Brain microvascular endothelial cell (primary cell): ENCODE measurements at regions not wholly inside any gene's neighbourhood (a gene's known extent, or its start where the extent isn't known, plus 50 kb on each side); places are given as distances from the start of the nearest gene placed in this dataset.

Experiments used
- DNase-seq: peaks from one replicate; pipeline ENCODE4 v3.0.0-alpha.2; 2020
- H3K27ac ChIP-seq: fragments of 250-450 bp; sonication (Bioruptor Pico); 2 replicates; pipeline ENCODE4 v1.5.1; 2020; ENCODE audit warnings: mild to moderate bottlenecking, moderate library complexity
- H3K27me3 ChIP-seq: fragments of 250-450 bp; sonication (Bioruptor Pico); replicated peaks from 2 replicates; pipeline ENCODE4 v1.5.1; 2020; ENCODE audit warnings: mild to moderate bottlenecking
- H3K36me3 ChIP-seq: fragments of 250-450 bp; sonication (Bioruptor Pico); replicated peaks from 2 replicates; pipeline ENCODE4 v1.5.1; 2020; ENCODE audit warnings: mild to moderate bottlenecking
- H3K4me3 ChIP-seq: 2 replicates; pipeline ENCODE4 v1.5.1; 2011; ENCODE audit warnings: low read depth, mild to moderate bottlenecking, control low read depth, low read length, moderate library complexity
- in situ Hi-C: cut with HindIII; loops from 2 replicates; pipeline ENCODE4 v1.10.0; 2017; ENCODE audit warnings: low sequenced_read_pairs, low pct_ligation_motif_present
- TF ChIP-seq, protein P1 (sequence below): IDR thresholded peaks from 2 replicates; pipeline ENCODE4 v1.5.1; 2011; ENCODE audit warnings: low read depth, mild to moderate bottlenecking, moderate library complexity, low read length, control low read depth, inconsistent platforms; ENCODE audit errors: missing control alignments

DNA sequence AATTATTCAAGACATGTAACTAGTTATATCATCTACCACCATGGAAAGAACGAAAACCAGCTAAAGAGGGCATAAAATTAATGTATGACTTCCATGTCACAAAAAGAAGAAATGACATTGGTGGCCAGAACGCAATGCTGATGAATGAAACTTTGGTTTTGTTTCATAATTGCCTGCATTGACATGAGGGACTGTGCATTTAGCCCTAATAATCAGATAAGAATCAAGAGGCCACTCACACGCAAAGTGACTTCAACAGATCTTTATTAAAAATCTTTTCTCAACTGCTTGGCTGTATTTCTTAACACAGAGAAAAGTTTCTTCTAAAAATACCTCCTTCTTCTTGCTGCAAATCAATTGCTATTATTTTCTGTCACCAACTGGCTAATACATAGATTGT is 184.7 kb upstream of the RUNX1 start:
- H3K36me3 ChIP-seq, result no peaks in the 10 kb centered on the region
- in situ Hi-C loops, result no loop called here
- H3K4me3 ChIP-seq, result no peak overlapping the region
- DNase-seq, result no peak
- TF ChIP-seq, protein P1, sequence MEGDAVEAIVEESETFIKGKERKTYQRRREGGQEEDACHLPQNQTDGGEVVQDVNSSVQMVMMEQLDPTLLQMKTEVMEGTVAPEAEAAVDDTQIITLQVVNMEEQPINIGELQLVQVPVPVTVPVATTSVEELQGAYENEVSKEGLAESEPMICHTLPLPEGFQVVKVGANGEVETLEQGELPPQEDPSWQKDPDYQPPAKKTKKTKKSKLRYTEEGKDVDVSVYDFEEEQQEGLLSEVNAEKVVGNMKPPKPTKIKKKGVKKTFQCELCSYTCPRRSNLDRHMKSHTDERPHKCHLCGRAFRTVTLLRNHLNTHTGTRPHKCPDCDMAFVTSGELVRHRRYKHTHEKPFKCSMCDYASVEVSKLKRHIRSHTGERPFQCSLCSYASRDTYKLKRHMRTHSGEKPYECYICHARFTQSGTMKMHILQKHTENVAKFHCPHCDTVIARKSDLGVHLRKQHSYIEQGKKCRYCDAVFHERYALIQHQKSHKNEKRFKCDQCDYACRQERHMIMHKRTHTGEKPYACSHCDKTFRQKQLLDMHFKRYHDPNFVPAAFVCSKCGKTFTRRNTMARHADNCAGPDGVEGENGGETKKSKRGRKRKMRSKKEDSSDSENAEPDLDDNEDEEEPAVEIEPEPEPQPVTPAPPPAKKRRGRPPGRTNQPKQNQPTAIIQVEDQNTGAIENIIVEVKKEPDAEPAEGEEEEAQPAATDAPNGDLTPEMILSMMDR, result no peak
- H3K27me3 ChIP-seq, result no peaks in the 10 kb centered on the region
- H3K27ac ChIP-seq, result no peak overlapping the region

GRCh38 chr21:35232545-35233176 is 183.6 kb upstream of the RUNX1 start:
- in situ Hi-C loops, result no loop called here
- Histone ChIP-seq H3K27ac (no peak overlapping the region), H3K27me3 (no peaks in the 10 kb centered on the region), H3K4me3 (no peak overlapping the region), H3K36me3 (no peaks in the 10 kb centered on the region)
- peak; percentile 76 for DNase-seq
- TF ChIP-seq, protein P1, result no peak

- Histone ChIP-seq H3K27me3 (no peaks in the 10 kb centered on the region), H3K4me3 (no peak overlapping the region), H3K27ac (no peak overlapping the region), H3K36me3 (no peaks in the 10 kb centered on the region)
- TF ChIP-seq, protein P1, result no peak
- DNase-seq, result no peak
- in situ Hi-C loops, result no loop called here
Measured at GRCh38 chr21:35231090-35231489, 182.0 kb upstream of the RUNX1 start.

DNA sequence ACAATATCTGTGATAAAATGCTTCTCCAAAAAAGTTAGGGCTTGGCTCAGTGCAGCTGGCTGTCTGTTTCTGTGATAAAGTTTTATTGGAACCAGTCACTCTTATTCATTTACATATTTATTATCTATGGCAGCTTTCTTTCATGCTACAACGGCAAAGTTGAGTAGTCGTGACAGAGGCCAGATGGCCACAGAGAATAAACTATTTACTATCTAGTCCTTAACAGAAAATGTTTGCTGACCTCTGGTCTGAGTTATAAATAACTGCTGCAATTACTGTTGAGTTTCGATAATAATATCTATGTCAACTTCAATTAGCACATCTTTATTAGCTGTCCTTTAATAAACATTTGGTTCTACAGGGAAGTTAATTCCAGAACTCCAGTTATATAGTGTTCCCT is 180.2 kb upstream of the RUNX1 start:
- Histone ChIP-seq H3K36me3 (no peaks in the 10 kb centered on the region), H3K4me3 (no peak overlapping the region), H3K27me3 (no peaks in the 10 kb centered on the region), H3K27ac (no peak overlapping the region)
- no peak for DNase-seq
- TF ChIP-seq, protein P1, result no peak
- in situ Hi-C loops, result no loop called here

DNA sequence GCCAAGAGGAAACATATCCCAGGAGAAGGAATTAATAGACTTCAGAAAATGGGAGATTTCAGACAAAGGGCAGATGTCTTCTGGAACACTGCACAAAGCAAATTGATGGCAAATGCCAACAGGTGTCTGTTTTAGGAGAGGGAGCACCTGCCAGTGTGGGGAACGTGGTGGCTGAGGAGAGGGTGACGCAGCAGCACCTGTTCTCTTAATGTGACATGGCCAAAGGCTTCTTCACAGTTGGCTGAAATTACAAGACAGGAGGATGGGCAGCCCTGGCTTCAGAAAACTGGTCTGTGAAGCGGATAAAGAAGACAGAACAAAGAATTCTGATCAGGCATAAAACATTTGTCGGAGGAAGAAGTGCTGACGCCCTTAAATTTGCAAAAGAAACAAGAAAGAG is 178.7 kb upstream of the RUNX1 start:
- H3K4me3 ChIP-seq, result no peak overlapping the region

More for the DNA sequence above, 178.7 kb upstream of the RUNX1 start:
- in situ Hi-C loops, result no loop called here
- Histone ChIP-seq H3K27me3 (no peaks in the 10 kb centered on the region), H3K27ac (no peak overlapping the region), H3K36me3 (no peaks in the 10 kb centered on the region)
- DNase-seq, result no peak
- TF ChIP-seq, protein P1, result no peak
